ENCODE measurements at regions not wholly inside any gene's neighbourhood (a gene's known extent, or its start where the extent isn't known, plus 50 kb on each side); places are given as distances from the start of the nearest gene placed in this dataset.
"Not testable (repeated sequence)": the region's sequence is repeated elsewhere in the genome, so short reads cannot be mapped to it uniquely, and the experiment has no call there.

DNA sequence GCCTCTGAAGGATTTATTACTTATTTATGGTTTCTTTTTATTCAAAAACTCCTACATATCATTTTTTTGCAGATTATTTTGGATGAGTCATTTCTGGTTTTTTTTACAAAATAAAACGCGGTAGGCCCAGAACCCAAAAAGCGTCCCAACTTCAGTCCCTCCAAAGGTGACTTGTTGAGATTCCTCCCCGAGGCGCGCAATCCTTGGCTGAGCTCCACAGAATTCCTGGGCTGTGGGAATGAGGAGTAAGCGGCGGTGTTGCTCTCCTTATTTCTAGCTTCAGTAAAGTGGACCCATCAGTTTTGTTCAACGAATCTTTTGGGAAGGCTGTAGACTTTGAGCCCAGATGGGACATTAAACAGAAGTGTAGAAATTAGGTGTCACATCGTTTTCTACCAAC lies 67.0 kb upstream of the RMP24 start (continued):
- TF ChIP-seq, protein P1, sequence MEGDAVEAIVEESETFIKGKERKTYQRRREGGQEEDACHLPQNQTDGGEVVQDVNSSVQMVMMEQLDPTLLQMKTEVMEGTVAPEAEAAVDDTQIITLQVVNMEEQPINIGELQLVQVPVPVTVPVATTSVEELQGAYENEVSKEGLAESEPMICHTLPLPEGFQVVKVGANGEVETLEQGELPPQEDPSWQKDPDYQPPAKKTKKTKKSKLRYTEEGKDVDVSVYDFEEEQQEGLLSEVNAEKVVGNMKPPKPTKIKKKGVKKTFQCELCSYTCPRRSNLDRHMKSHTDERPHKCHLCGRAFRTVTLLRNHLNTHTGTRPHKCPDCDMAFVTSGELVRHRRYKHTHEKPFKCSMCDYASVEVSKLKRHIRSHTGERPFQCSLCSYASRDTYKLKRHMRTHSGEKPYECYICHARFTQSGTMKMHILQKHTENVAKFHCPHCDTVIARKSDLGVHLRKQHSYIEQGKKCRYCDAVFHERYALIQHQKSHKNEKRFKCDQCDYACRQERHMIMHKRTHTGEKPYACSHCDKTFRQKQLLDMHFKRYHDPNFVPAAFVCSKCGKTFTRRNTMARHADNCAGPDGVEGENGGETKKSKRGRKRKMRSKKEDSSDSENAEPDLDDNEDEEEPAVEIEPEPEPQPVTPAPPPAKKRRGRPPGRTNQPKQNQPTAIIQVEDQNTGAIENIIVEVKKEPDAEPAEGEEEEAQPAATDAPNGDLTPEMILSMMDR (IDR thresholded peaks at IDR 0.05 in 2 of 3, conservative IDR thresholded peaks at IDR 0.05 in 1 of 3; ENCODE audit: control insufficient read depth in 2 of 3, extremely low read depth in 1 of 3, insufficient read depth in 1 of 3, low read depth in 3 of 3, low read length in 3 of 3): no peak
- TF ChIP-seq ZNF217 (IDR thresholded peaks at IDR 0.05) (no peak), NBN (IDR thresholded peaks at IDR 0.05) (no peak), MYB (IDR thresholded peaks at IDR 0.05; ENCODE audit: borderline replicate concordance, low read depth, low read length) (no peak), JUNB (IDR thresholded peaks at IDR 0.05) (no peak)

DNA sequence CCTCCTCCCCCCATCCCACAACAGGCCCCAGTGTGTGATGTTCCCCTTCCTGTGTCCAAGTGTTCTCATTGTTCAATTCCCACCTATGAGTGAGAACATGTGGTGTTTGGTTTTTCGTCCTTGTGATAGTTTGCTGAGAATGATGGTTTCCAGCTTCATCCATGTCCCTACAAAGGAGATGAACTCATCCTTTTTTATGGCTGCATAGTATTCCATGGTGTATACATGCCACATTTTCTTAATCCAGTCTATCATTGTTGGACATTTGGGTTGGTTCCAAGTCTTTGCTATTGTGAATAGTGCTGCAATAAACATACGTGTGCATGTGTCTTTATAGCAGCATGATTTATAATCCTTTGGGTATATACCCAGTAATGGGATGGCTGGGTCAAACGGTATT lies 66.2 kb upstream of the RMP24 start:
- ATAC-seq; H3K4me3 ChIP-seq; DNase-seq (ENCODE audit: low read depth, low spot score); H3K79me2 ChIP-seq (ENCODE audit: control insufficient read depth, insufficient read depth, low read length); intact Hi-C loops (cut with micrococcal nuclease; ENCODE audit: unreplicated experiment); H3K27me3 ChIP-seq (replicated peaks in 1 of 2; ENCODE audit: control insufficient read depth in 2 of 2, insufficient read depth in 2 of 2, low read length in 1 of 2); RAD21 ChIA-PET (ENCODE audit: unreplicated experiment); H4K20me1 ChIP-seq (ENCODE audit: control insufficient read depth, insufficient read depth); CTCF ChIA-PET; H3K9me3 ChIP-seq (replicated peaks; ENCODE audit: control insufficient read depth, insufficient read depth, low read length); FAIRE-seq; SMC1A ChIA-PET (ENCODE audit: uncharacterized antibody, unreplicated experiment); H3K36me3 ChIP-seq (ENCODE audit: control insufficient read depth in 2 of 2, insufficient read depth in 2 of 2, low read length in 1 of 2); H2AFZ ChIP-seq (ENCODE audit: control insufficient read depth, low read depth, low read length); H3K27ac ChIP-seq (ENCODE audit: control insufficient read depth, insufficient read depth); in situ Hi-C loops (cut with MboI); H3K4me1 ChIP-seq (ENCODE audit: control insufficient read depth, insufficient read depth, low read length); POLR2A ChIA-PET; H3K9ac ChIP-seq (ENCODE audit: control insufficient read depth, insufficient read depth, low read length); H3K4me2 ChIP-seq (ENCODE audit: control insufficient read depth, insufficient read depth); BruUV-seq (replicated peaks): not testable (repeated sequence)
- WGBS (ENCODE audit: insufficient coverage, insufficient replicate concordance, low lambda C conversion rate, missing lambda C conversion rate): 0% methylated on average over 1 of the region's 3 CpGs

DNA sequence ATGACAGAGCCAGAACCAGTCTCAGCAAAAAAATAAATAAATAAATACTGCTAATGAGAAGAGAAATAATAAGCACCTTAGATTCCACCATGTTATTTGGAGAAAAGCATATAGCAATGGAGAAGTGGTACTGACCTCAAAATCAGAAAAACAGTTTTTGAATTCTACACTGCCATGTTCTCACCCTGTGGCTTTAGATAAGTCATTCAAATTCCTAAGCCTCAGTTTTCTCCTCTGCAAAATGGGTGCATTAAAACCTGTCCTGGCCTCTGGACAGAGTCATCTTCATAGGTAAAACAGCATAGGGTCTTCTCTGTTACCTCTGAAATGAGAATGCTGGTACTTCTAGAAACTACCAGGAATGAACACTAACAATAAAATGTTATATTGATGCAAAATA lies 62.2 kb upstream of the RMP24 start:
- no TSS peak for BruUV-seq (replicated peaks)
- POLR2A ChIA-PET: no interaction called here

More for the DNA sequence above, 62.2 kb upstream of the RMP24 start:
- FAIRE-seq (no peak), DNase-seq (ENCODE audit: low read depth, low spot score) (no peak), ATAC-seq (no peak)
- no peak overlapping the region for H2AFZ ChIP-seq (ENCODE audit: control insufficient read depth, low read depth, low read length)
- H3K9me3 ChIP-seq (replicated peaks; ENCODE audit: control insufficient read depth, insufficient read depth, low read length): no peaks in the 10 kb centered on the region; the same call in 2 of the 3 replicates
- TF ChIP-seq TCF3 (IDR thresholded peaks at IDR 0.05; ENCODE audit: borderline replicate concordance, insufficient read depth, low read depth, low read length) (no peak), MTA2 (IDR thresholded peaks at IDR 0.05; ENCODE audit: low read depth) (no peak), NBN (IDR thresholded peaks at IDR 0.05) (no peak), NR2C2 (IDR thresholded peaks at IDR 0.05; ENCODE audit: borderline replicate concordance, control insufficient read depth, insufficient read length, low read depth) (no peak)
- TF ChIP-seq, protein P2, sequence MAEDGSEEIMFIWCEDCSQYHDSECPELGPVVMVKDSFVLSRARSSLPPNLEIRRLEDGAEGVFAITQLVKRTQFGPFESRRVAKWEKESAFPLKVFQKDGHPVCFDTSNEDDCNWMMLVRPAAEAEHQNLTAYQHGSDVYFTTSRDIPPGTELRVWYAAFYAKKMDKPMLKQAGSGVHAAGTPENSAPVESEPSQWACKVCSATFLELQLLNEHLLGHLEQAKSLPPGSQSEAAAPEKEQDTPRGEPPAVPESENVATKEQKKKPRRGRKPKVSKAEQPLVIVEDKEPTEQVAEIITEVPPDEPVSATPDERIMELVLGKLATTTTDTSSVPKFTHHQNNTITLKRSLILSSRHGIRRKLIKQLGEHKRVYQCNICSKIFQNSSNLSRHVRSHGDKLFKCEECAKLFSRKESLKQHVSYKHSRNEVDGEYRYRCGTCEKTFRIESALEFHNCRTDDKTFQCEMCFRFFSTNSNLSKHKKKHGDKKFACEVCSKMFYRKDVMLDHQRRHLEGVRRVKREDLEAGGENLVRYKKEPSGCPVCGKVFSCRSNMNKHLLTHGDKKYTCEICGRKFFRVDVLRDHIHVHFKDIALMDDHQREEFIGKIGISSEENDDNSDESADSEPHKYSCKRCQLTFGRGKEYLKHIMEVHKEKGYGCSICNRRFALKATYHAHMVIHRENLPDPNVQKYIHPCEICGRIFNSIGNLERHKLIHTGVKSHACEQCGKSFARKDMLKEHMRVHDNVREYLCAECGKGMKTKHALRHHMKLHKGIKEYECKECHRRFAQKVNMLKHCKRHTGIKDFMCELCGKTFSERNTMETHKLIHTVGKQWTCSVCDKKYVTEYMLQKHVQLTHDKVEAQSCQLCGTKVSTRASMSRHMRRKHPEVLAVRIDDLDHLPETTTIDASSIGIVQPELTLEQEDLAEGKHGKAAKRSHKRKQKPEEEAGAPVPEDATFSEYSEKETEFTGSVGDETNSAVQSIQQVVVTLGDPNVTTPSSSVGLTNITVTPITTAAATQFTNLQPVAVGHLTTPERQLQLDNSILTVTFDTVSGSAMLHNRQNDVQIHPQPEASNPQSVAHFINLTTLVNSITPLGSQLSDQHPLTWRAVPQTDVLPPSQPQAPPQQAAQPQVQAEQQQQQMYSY (CRISPR knock-in tag; IDR thresholded peaks at IDR 0.05): no peak
- no peaks in the 10 kb centered on the region for H3K36me3 ChIP-seq (ENCODE audit: control insufficient read depth in 2 of 2, insufficient read depth in 2 of 2, low read length in 1 of 2)
- no peak overlapping the region for H3K9ac ChIP-seq (ENCODE audit: control insufficient read depth, insufficient read depth, low read length)
- H3K4me1 ChIP-seq (ENCODE audit: control insufficient read depth, insufficient read depth, low read length): no peaks in the 10 kb centered on the region
- ChIA-PET CTCF (no interaction called here), RAD21 (ENCODE audit: unreplicated experiment) (no interaction called here), SMC1A (ENCODE audit: uncharacterized antibody, unreplicated experiment) (interaction anchor here (0.6 kb wide), 1 partner anchor 970 kb away, joined by 3 read pairs; no protein-coding TSS in a partner anchor)
- intact Hi-C loops (cut with micrococcal nuclease; ENCODE audit: unreplicated experiment) (no loop called here), in situ Hi-C loops (cut with MboI) (no loop called here)
- no peak overlapping the region for H3K4me3 ChIP-seq
- H4K20me1 ChIP-seq (ENCODE audit: control insufficient read depth, insufficient read depth): no peaks in the 10 kb centered on the region
- no peaks in the 10 kb centered on the region for H3K79me2 ChIP-seq (ENCODE audit: control insufficient read depth, insufficient read depth, low read length)
- no peak overlapping the region for H3K27ac ChIP-seq (ENCODE audit: control insufficient read depth, insufficient read depth)
- H3K27me3 ChIP-seq (replicated peaks in 1 of 2; ENCODE audit: control insufficient read depth in 2 of 2, insufficient read depth in 2 of 2, low read length in 1 of 2): no peaks in the 10 kb centered on the region; a peak in 2 of 4 replicates
- no peak overlapping the region for H3K4me2 ChIP-seq (ENCODE audit: control insufficient read depth, insufficient read depth)
